Colonic mucosa (tissue), 4 donors: ENCODE measurements at regions not wholly inside any gene's neighbourhood (a gene's known extent, or its start where the extent isn't known, plus 50 kb on each side); places are given as distances from the start of the nearest gene placed in this dataset.

Experiments
- DNase-seq: peaks from one replicate; pipeline ENCODE4 v3.0.0-alpha.2; 2020
- H3K27ac ChIP-seq: fragments of 200-600 bp; one replicate; pipeline ENCODE4 v1.8.0; 2021
- H3K27me3 ChIP-seq: fragments of 200-600 bp; one replicate; pipeline ENCODE4 v1.8.0; 2021
- H3K36me3 ChIP-seq: fragments of 200-600 bp; one replicate; pipeline ENCODE4 v1.8.0; 2021
- H3K4me1 ChIP-seq: fragments of 200-600 bp; one replicate; pipeline ENCODE4 v1.8.0; 2021; ENCODE audit warnings: mild to moderate bottlenecking
- H3K4me3 ChIP-seq: fragments of 200-600 bp; one replicate; pipeline ENCODE4 v1.8.0; 2021
- H3K9ac ChIP-seq, 2 donors: one replicate each; pipeline ENCODE4 v1.7.0; 2013; ENCODE audit warnings: control low read depth in 2 of 2, low read depth in 2 of 2, low read length in 2 of 2
- H3K9me3 ChIP-seq: fragments of 200-600 bp; one replicate; pipeline ENCODE4 v1.8.0; 2021
- intact Hi-C: fragments of 100-400 bp; cut with DNase I; formaldehyde crosslinking; loops from one replicate; pipeline ENCODE4 v1.14.1; 2022
- TF ChIP-seq, protein P1 (sequence below): fragments of 200-600 bp; IDR thresholded peaks from one replicate; pipeline ENCODE4 v1.8.0; 2022; ENCODE audit warnings: antibody characterized with exemption, mild to moderate bottlenecking
- donor health status: healthy.
- donor health status: DM: no; HTN: no; CAD: no.
- donor health status: DM: no; HTN: no; CAD: no.

DNA sequence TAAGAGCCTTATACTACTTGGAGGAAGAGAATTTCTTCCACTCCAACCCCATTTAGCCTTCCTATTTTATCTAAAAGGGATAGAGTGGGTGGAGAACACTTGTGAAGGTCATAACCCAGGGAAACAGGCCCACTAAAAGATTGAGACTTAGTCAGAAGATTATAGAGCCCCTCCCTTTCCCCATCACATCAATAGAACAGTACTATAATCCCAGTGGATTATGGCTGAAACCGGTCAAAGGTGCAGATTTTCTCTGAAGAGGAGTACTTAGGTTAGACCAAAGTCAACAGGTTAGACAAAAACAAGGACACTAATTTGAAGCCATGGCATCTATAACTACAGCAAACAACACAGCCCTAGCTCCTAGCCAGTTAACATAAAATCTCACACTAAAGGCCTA, 330.9 kb upstream of the NOX3 start:
- Histone ChIP-seq H3K9me3 (no peaks in the 10 kb centered on the region), H3K9ac (no peak overlapping the region), H3K4me3 (no peak overlapping the region), H3K27me3 (no peaks in the 10 kb centered on the region), H3K36me3 (no peaks in the 10 kb centered on the region), H3K27ac (no peak overlapping the region), H3K4me1 (no peaks in the 10 kb centered on the region)
- no peak for DNase-seq
- TF ChIP-seq, protein P1, sequence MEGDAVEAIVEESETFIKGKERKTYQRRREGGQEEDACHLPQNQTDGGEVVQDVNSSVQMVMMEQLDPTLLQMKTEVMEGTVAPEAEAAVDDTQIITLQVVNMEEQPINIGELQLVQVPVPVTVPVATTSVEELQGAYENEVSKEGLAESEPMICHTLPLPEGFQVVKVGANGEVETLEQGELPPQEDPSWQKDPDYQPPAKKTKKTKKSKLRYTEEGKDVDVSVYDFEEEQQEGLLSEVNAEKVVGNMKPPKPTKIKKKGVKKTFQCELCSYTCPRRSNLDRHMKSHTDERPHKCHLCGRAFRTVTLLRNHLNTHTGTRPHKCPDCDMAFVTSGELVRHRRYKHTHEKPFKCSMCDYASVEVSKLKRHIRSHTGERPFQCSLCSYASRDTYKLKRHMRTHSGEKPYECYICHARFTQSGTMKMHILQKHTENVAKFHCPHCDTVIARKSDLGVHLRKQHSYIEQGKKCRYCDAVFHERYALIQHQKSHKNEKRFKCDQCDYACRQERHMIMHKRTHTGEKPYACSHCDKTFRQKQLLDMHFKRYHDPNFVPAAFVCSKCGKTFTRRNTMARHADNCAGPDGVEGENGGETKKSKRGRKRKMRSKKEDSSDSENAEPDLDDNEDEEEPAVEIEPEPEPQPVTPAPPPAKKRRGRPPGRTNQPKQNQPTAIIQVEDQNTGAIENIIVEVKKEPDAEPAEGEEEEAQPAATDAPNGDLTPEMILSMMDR = no peak
- intact Hi-C loops = no loop called here

DNA sequence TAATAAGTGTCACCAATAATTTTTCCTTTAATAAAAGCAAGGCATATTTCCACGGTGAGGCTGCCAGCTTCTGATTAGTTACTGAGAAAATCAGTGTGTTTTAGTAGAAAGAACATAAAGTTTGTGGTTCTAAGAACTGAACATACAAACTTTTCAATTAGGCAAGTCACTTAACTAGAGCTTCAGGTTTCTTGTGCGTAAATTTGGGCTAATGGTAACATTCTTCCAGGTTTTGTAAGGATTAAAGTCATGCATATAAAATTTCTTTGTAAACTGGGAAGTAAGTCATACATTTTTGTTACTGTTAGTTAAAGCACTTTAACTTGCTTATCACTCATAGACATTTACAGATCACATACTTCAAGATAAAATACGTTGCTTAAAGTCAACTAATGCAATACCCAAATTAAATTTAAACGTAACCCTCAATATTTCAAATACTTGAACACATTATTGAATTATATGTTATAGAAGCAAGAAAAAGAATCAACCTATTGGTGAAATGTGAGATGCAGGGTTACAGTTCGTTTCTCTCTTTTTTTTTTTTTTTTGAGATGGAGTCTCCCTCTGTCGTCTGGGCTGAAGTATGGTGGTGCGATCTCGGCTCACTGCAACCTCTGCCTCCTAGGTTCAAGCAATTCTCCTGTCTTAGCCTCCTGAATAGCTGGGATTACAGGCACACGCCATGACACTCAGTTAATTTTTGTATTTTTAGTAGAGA, 327.3 kb upstream of the NOX3 start:
- Histone ChIP-seq H3K4me3 (no peak overlapping the region), H3K27me3 (no peaks in the 10 kb centered on the region), H3K4me1 (no peaks in the 10 kb centered on the region), H3K9me3 (no peaks in the 10 kb centered on the region), H3K9ac (no peak overlapping the region), H3K36me3 (no peaks in the 10 kb centered on the region), H3K27ac (peak overlapping the region; percentile 13)
- TF ChIP-seq, protein P1 = no peak
- no peak for DNase-seq
- intact Hi-C loops = no loop called here

GRCh38 chr6:155782320-155782731, 326.7 kb upstream of the NOX3 start:
- peak; percentile 49 for DNase-seq
- TF ChIP-seq, protein P1 = no peak
- no peaks in the 10 kb centered on the region for H3K27me3 ChIP-seq
- no peak overlapping the region for H3K4me3 ChIP-seq
- peak overlapping the region; percentile 13 for H3K27ac ChIP-seq
- no peak overlapping the region for H3K9ac ChIP-seq
- H3K9me3 ChIP-seq = no peaks in the 10 kb centered on the region
- H3K36me3 ChIP-seq = no peaks in the 10 kb centered on the region
- H3K4me1 ChIP-seq = no peaks in the 10 kb centered on the region
- intact Hi-C loops = no loop called here

DNA sequence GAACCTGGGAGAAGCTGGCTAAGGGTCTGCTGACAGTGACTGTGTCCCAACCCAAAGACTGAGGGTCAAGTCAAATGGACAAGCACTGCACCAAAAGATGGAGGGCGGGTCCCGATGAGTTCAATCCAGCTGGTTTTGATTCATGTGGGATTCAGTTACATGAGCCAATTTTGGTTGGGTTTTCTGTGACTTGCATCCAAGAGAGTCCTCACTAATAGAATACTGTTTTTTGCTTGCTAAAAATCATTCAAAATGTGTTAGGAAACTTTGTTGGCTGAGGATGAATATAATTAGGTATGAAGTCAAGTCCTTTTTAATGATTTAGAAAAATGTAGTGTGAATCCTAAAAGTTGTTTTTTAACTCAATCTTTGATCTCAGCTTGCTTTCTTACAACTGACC, 323.8 kb upstream of the NOX3 start:
- DNase-seq = no peak
- intact Hi-C loops = no loop called here
- Histone ChIP-seq H3K36me3 (no peaks in the 10 kb centered on the region), H3K4me1 (no peaks in the 10 kb centered on the region), H3K4me3 (no peak overlapping the region), H3K27me3 (no peaks in the 10 kb centered on the region), H3K9ac (no peak overlapping the region), H3K27ac (no peak overlapping the region), H3K9me3 (no peaks in the 10 kb centered on the region)
- TF ChIP-seq, protein P1 = no peak

GRCh38 chr6:155778336-155778735, 322.7 kb upstream of the NOX3 start:
- intact Hi-C loops = no loop called here
- no peak overlapping the region for H3K27ac ChIP-seq
- TF ChIP-seq, protein P1 = no peak
- no peaks in the 10 kb centered on the region for H3K27me3 ChIP-seq
- no peaks in the 10 kb centered on the region for H3K36me3 ChIP-seq
- no peaks in the 10 kb centered on the region for H3K9me3 ChIP-seq
- no peak overlapping the region for H3K9ac ChIP-seq
- no peaks in the 10 kb centered on the region for H3K4me1 ChIP-seq
- DNase-seq = no peak
- no peak overlapping the region for H3K4me3 ChIP-seq
